GM12873 (cell line): ENCODE measurements at regions not wholly inside any gene's neighbourhood (a gene's known extent, or its start where the extent isn't known, plus 50 kb on each side); places are given as distances from the start of the nearest gene placed in this dataset.

Experiments used
- CTCF ChIP-seq: IDR thresholded peaks from 2 replicates; pipeline ENCODE4 v1.5.1; 2012; ENCODE audit warnings: low read depth, mild to moderate bottlenecking, moderate library complexity, low read length, control low read depth; ENCODE audit not compliant: insufficient read depth; ENCODE audit errors: missing control alignments

GRCh38 chr2:8416849-8417832 lies 264.7 kb upstream of the ID2 start:
- TF ChIP-seq CTCF, result no peak

- no peak for TF ChIP-seq CTCF
These were observed 263.1 kb upstream of the ID2 start for GRCh38 chr2:8418721-8419120.

GRCh38 chr2:8421658-8422449 lies 260.0 kb upstream of the ID2 start:
- peak; percentile 34 for TF ChIP-seq CTCF

- TF ChIP-seq CTCF, result no peak
These were observed 259.4 kb upstream of the ID2 start for GRCh38 chr2:8422450-8422800.

GRCh38 chr2:8424997-8425900 lies 256.6 kb upstream of the ID2 start:
- no peak for TF ChIP-seq CTCF

- no peak for TF ChIP-seq CTCF
These were observed 255.3 kb upstream of the ID2 start for GRCh38 chr2:8426550-8426949.
